Esophagus muscularis mucosa (tissue), 3 donors: ENCODE measurements at regions not wholly inside any gene's neighbourhood (a gene's known extent, or its start where the extent isn't known, plus 50 kb on each side); places are given as distances from the start of the nearest gene placed in this dataset.

Experiments
- CTCF ChIP-seq, 3 experiments: fragments of 200-600 bp in 2 of 3; fragments of 450-650 bp in 1 of 3; sonication (generic) in 2 of 3; IDR thresholded peaks; one replicate each; pipeline ENCODE4 v1.5.1; 2017 to 2019; ENCODE audit warnings: antibody characterized with exemption in 3 of 3, mild to moderate bottlenecking in 2 of 3, moderate library complexity in 1 of 3
- EP300 ChIP-seq: sonication (generic); formaldehyde crosslinking; IDR thresholded peaks from one replicate; pipeline ENCODE4 v1.6.1; 2017; ENCODE audit warnings: antibody characterized with exemption

DNA sequence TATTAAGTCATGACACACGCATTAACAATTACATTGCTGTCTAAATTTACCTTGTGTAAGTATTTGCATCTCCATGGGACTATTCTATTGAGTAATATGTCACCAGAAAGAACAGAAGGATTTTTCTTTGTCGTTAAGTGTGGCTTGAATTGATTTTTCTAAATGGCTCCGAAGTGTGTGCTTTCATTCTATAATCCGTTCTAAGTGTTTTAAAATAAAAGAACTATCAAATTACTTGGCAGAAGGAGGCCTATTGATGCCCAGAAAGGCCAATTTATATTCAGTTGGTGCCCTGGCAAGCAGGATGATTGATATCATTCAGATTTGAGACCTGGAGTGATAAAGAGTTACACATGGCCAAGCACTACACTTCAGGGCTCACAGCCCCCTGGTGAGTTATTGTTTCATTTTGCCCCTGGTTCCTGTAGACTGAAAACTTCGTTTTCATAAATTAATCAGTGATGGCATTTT lies 538.9 kb upstream of the ANO5 start:
- TF ChIP-seq EP300 (no peak), CTCF (IDR thresholded peaks at IDR 0.05) (no peak)
